Neural cell (in vitro differentiated cells): ENCODE measurements at regions not wholly inside any gene's neighbourhood (a gene's known extent, or its start where the extent isn't known, plus 50 kb on each side); places are given as distances from the start of the nearest gene placed in this dataset.

ENCODE experiments used
- EP300 ChIP-seq: fragments of 450-650 bp; conservative IDR thresholded peaks from 2 replicates; pipeline ENCODE4 v1.6.1; 2014; ENCODE audit warnings: antibody characterized with exemption, mild to moderate bottlenecking, moderate library complexity; ENCODE audit not compliant: poor library complexity, severe bottlenecking
- POLR2AphosphoS5 ChIP-seq: IDR thresholded peaks from 2 replicates; pipeline ENCODE4 v1.6.1; 2012
- RAD21 ChIP-seq: fragments of 450-650 bp; conservative IDR thresholded peaks from 2 replicates; pipeline ENCODE4 v1.6.1; 2014; ENCODE audit warnings: antibody characterized with exemption, mild to moderate bottlenecking, moderate library complexity
- TF ChIP-seq, protein P1 (sequence below): fragments of 450-650 bp; IDR thresholded peaks from 2 replicates; pipeline ENCODE4 v1.5.1; 2014; ENCODE audit warnings: antibody characterized with exemption, mild to moderate bottlenecking, moderate library complexity; ENCODE audit not compliant: poor library complexity, severe bottlenecking

DNA sequence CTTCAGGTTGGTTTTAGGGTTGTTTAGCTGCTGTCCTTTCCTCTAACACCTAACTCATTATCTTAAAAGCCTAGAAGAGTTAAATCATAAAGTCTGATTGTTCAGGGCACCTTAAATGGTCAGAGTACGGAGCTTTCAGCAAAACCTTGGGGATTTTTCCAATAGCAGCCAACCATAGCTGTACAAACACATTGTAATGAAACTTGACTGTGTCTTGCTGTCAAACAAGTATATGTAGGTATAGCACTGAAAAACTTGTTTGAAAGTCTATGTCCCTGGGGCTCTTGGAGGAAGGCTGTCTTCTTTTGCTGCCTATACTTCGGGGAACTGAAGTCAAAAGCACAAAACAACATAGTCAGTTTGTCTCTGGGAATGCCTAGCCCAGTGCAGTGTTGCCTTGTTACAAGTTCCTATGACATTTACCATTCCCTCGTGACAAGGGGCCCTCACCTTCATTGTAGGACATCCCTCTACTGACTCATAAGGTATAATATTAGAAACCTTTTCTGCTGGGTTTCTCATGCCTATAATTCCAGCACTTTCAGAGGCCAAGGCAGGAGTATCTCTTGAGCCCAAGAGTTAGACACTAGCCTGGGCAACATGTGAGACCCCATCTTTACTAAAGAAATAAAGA is 474.5 kb upstream of the NBEA start:
- TF ChIP-seq, protein P1, sequence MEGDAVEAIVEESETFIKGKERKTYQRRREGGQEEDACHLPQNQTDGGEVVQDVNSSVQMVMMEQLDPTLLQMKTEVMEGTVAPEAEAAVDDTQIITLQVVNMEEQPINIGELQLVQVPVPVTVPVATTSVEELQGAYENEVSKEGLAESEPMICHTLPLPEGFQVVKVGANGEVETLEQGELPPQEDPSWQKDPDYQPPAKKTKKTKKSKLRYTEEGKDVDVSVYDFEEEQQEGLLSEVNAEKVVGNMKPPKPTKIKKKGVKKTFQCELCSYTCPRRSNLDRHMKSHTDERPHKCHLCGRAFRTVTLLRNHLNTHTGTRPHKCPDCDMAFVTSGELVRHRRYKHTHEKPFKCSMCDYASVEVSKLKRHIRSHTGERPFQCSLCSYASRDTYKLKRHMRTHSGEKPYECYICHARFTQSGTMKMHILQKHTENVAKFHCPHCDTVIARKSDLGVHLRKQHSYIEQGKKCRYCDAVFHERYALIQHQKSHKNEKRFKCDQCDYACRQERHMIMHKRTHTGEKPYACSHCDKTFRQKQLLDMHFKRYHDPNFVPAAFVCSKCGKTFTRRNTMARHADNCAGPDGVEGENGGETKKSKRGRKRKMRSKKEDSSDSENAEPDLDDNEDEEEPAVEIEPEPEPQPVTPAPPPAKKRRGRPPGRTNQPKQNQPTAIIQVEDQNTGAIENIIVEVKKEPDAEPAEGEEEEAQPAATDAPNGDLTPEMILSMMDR: no peak
- TF ChIP-seq POLR2AphosphoS5 (no peak), RAD21 (no peak), EP300 (no peak)
